GM12878 (cell line): ENCODE measurements at regions not wholly inside any gene's neighbourhood (a gene's known extent, or its start where the extent isn't known, plus 50 kb on each side); places are given as distances from the start of the nearest gene placed in this dataset.

Experiments used
- ATAC-seq: fragments of 200-7000 bp; cut with Tn5 transposase; 3 replicates; pipeline ENCODE4 v1.9.1; 2020; ENCODE audit warnings: mild to moderate bottlenecking, moderate library complexity
- BruUV-seq: library from RNA; stranded (reverse); fragments of 400-500 nt; replicated peaks from 2 replicates; lab custom pipeline; 2021; lab: Mats Ljungman, UMichigan
- CTCF ChIA-PET: fragments of 300-600 bp; sonication (Branson Sonifier 250); formaldehyde crosslinking; extraction: SDS; loops from one replicate; lab custom pipeline; 2021; ENCODE audit warnings: inconsistent platforms; lab: Yijun Ruan, JAX
- POLR2A ChIA-PET: fragments of 350-600 bp; formaldehyde crosslinking; extraction: SDS; loops from one replicate; lab custom pipeline; 2021; ENCODE audit warnings: inconsistent platforms; lab: Charles Lee
- RAD21 ChIA-PET: fragments of 300-600 bp; sonication (Branson Sonifier 250); formaldehyde crosslinking; loops from one replicate; lab custom pipeline; 2023; ENCODE audit warnings: antibody characterized with exemption; ENCODE audit not compliant: unreplicated experiment; lab: Charles Lee
- SMC1A ChIA-PET: fragments of 300-600 bp; sonication (Branson Sonifier 250); formaldehyde crosslinking; loops from one replicate; lab custom pipeline; 2023; ENCODE audit not compliant: unreplicated experiment, uncharacterized antibody; lab: Charles Lee
- DNase-seq: peaks from one replicate; pipeline ENCODE4 v3.0.0-alpha.2; 2011; ENCODE audit warnings: low read depth, low spot score
- FAIRE-seq: peaks from 3 replicates; lab custom pipeline; 2011; peaks lifted over from hg19 to GRCh38; lab: Jason Lieb, UNC
- H2AFZ ChIP-seq: 2 replicates; pipeline ENCODE4 v1.6.0; 2011; ENCODE audit warnings: low read depth, low read length, control low read depth; ENCODE audit not compliant: control insufficient read depth
- H3K27ac ChIP-seq: 2 replicates; pipeline ENCODE4 v1.5.1; 2011; ENCODE audit warnings: control low read depth; ENCODE audit not compliant: control insufficient read depth, insufficient read depth
- H3K27me3 ChIP-seq, 2 experiments: replicated peaks in 1 of 2; 2 replicates each; pipeline versions ENCODE4 v1.6.0 to v1.6.1; 2011; ENCODE audit warnings: low read length in 1 of 2; ENCODE audit not compliant: control insufficient read depth in 2 of 2, insufficient read depth in 2 of 2
- H3K36me3 ChIP-seq, 2 experiments: 2 replicates each; pipeline ENCODE4 v1.5.1; 2011; ENCODE audit warnings: low read length in 1 of 2; ENCODE audit not compliant: control insufficient read depth in 2 of 2, insufficient read depth in 2 of 2
- H3K4me1 ChIP-seq: 2 replicates; pipeline ENCODE4 v1.6.1; 2011; ENCODE audit warnings: mild to moderate bottlenecking, low read length, moderate library complexity, mixed read lengths; ENCODE audit not compliant: control insufficient read depth, insufficient read depth
- H3K4me2 ChIP-seq: 2 replicates; pipeline ENCODE4 v1.6.0; 2011; ENCODE audit warnings: control low read depth; ENCODE audit not compliant: control insufficient read depth, insufficient read depth
- H3K4me3 ChIP-seq: fragments of 200-600 bp; sonication (generic); 2 replicates; pipeline ENCODE4 v1.5.1; 2016
- H3K79me2 ChIP-seq: 2 replicates; pipeline ENCODE4 v1.6.0; 2011; ENCODE audit warnings: low read length; ENCODE audit not compliant: control insufficient read depth, insufficient read depth
- H3K9ac ChIP-seq: 2 replicates; pipeline ENCODE4 v1.8.0; 2011; ENCODE audit warnings: low read length, control low read depth, mixed read lengths; ENCODE audit not compliant: control insufficient read depth, insufficient read depth
- H3K9me3 ChIP-seq: replicated peaks from 3 replicates; pipeline ENCODE4 v1.5.1; 2011; ENCODE audit warnings: mild to moderate bottlenecking, low read length; ENCODE audit not compliant: control insufficient read depth, insufficient read depth
- H4K20me1 ChIP-seq: 2 replicates; pipeline ENCODE4 v1.6.0; 2011; ENCODE audit not compliant: control insufficient read depth, insufficient read depth
- BRCA1 ChIP-seq: IDR thresholded peaks from 2 replicates; pipeline ENCODE4 v1.6.1; 2011; ENCODE audit warnings: low read depth, low read length, improper control_type of control experiment
- CREM ChIP-seq: IDR thresholded peaks from 2 replicates; pipeline ENCODE4 v1.6.1; 2014; ENCODE audit warnings: antibody characterized with exemption, low read depth
- EED ChIP-seq: sonication (generic); IDR thresholded peaks from 2 replicates; pipeline ENCODE4 v1.6.1; 2016; ENCODE audit warnings: antibody characterized with exemption, low read depth
- FOXM1 ChIP-seq: IDR thresholded peaks from 2 replicates; pipeline ENCODE4 v1.6.1; 2012; ENCODE audit warnings: low read depth, mild to moderate bottlenecking, inconsistent platforms, low read length, moderate library complexity
- NR2C1 ChIP-seq: fragments of 450-650 bp; IDR thresholded peaks from 2 replicates; pipeline ENCODE4 v1.6.1; 2017; ENCODE audit warnings: antibody characterized with exemption, mild to moderate bottlenecking, moderate library complexity
- RAD21 ChIP-seq: IDR thresholded peaks from 2 replicates; pipeline ENCODE4 v1.6.1; 2011; ENCODE audit warnings: mild to moderate bottlenecking, low read depth, low read length, moderate library complexity; ENCODE audit not compliant: insufficient read depth
- SREBF1 ChIP-seq: IDR thresholded peaks from 2 replicates; pipeline ENCODE4 v1.6.1; 2012; ENCODE audit warnings: mild to moderate bottlenecking, low read length
- ZNF217 ChIP-seq: fragments of 450-650 bp; IDR thresholded peaks from 2 replicates; pipeline ENCODE4 v1.6.1; 2017; ENCODE audit warnings: antibody characterized with exemption, mild to moderate bottlenecking
- ZSCAN29 ChIP-seq: fragments of 450-650 bp; IDR thresholded peaks from 2 replicates; pipeline ENCODE4 v1.6.1; 2017; ENCODE audit warnings: mild to moderate bottlenecking, moderate library complexity
- WGBS: methylation state at CpG from one replicate; pipeline ENCODE4 v1.1.6; 2016; ENCODE audit warnings: low lambda C conversion rate; ENCODE audit not compliant: insufficient replicate concordance, insufficient coverage; ENCODE audit errors: missing lambda C conversion rate; 5-methylcytosine and 5-hydroxymethylcytosine counted together
- in situ Hi-C: fragments of 300-500 bp; cut with MboI; formaldehyde crosslinking; loops from 9 replicates; pipeline ENCODE4 v1.14.3; 2018; ENCODE audit warnings: mixed read lengths
- intact Hi-C: fragments of 100-400 bp; cut with micrococcal nuclease; formaldehyde crosslinking; loops from one replicate; pipeline ENCODE4 v1.14.2; 2022; ENCODE audit not compliant: unreplicated experiment
- TF ChIP-seq, protein P1 (sequence below): IDR thresholded peaks from 2 replicates; pipeline ENCODE4 v1.6.1; 2012; ENCODE audit warnings: low read depth, low read length, improper control_type of control experiment
- TF ChIP-seq, protein P2 (sequence below): IDR thresholded peaks from 2 replicates; pipeline ENCODE4 v1.6.1; 2012; ENCODE audit warnings: improper control_type of control experiment, low read depth, low read length; ENCODE audit not compliant: insufficient replicate concordance

- 25% methylated on average over 3 of the region's 3 CpGs for WGBS
- Histone ChIP-seq H2AFZ (no peak overlapping the region), H3K9me3 (no peaks in the 10 kb centered on the region), H3K27ac (no peak overlapping the region), H4K20me1 (no peaks in the 10 kb centered on the region), H3K4me1 (no peaks in the 10 kb centered on the region), H3K27me3 (no peaks in the 10 kb centered on the region), H3K4me2 (no peak overlapping the region)
- no TSS peak for BruUV-seq
- ChIA-PET RAD21 (no interaction called here), POLR2A (no interaction called here), CTCF (no interaction called here)
- no peak for FAIRE-seq
- TF ChIP-seq CREM (no peak), EED (no peak), RAD21 (no peak), NR2C1 (no peak), BRCA1 (no peak), ZSCAN29 (no peak), SREBF1 (no peak), FOXM1 (no peak), ZNF217 (no peak)
- TF ChIP-seq, protein P1, sequence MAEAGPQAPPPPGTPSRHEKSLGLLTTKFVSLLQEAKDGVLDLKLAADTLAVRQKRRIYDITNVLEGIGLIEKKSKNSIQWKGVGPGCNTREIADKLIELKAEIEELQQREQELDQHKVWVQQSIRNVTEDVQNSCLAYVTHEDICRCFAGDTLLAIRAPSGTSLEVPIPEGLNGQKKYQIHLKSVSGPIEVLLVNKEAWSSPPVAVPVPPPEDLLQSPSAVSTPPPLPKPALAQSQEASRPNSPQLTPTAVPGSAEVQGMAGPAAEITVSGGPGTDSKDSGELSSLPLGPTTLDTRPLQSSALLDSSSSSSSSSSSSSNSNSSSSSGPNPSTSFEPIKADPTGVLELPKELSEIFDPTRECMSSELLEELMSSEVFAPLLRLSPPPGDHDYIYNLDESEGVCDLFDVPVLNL: no peak
- TF ChIP-seq, protein P2, sequence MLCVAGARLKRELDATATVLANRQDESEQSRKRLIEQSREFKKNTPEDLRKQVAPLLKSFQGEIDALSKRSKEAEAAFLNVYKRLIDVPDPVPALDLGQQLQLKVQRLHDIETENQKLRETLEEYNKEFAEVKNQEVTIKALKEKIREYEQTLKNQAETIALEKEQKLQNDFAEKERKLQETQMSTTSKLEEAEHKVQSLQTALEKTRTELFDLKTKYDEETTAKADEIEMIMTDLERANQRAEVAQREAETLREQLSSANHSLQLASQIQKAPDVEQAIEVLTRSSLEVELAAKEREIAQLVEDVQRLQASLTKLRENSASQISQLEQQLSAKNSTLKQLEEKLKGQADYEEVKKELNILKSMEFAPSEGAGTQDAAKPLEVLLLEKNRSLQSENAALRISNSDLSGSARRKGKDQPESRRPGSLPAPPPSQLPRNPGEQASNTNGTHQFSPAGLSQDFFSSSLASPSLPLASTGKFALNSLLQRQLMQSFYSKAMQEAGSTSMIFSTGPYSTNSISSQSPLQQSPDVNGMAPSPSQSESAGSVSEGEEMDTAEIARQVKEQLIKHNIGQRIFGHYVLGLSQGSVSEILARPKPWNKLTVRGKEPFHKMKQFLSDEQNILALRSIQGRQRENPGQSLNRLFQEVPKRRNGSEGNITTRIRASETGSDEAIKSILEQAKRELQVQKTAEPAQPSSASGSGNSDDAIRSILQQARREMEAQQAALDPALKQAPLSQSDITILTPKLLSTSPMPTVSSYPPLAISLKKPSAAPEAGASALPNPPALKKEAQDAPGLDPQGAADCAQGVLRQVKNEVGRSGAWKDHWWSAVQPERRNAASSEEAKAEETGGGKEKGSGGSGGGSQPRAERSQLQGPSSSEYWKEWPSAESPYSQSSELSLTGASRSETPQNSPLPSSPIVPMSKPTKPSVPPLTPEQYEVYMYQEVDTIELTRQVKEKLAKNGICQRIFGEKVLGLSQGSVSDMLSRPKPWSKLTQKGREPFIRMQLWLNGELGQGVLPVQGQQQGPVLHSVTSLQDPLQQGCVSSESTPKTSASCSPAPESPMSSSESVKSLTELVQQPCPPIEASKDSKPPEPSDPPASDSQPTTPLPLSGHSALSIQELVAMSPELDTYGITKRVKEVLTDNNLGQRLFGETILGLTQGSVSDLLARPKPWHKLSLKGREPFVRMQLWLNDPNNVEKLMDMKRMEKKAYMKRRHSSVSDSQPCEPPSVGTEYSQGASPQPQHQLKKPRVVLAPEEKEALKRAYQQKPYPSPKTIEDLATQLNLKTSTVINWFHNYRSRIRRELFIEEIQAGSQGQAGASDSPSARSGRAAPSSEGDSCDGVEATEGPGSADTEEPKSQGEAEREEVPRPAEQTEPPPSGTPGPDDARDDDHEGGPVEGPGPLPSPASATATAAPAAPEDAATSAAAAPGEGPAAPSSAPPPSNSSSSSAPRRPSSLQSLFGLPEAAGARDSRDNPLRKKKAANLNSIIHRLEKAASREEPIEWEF: no peak
- TF ChIP-seq, all 136 proteins: peak for 0
- H3K9ac ChIP-seq: no peak overlapping the region
- intact Hi-C loops: no loop called here
- in situ Hi-C loops: no loop called here
- H3K36me3 ChIP-seq: no peaks in the 10 kb centered on the region
- ATAC-seq: no peak
- no peak overlapping the region for H3K4me3 ChIP-seq
- DNase-seq: no peak
- no peaks in the 10 kb centered on the region for H3K79me2 ChIP-seq
- SMC1A ChIA-PET: no interaction called here
These were observed 352.4 kb downstream of the HAPSTR1 start for GRCh38 chr16:9443864-9444263.
